Caco-2 (cell line): ENCODE measurements at regions not wholly inside any gene's neighbourhood (a gene's known extent, or its start where the extent isn't known, plus 50 kb on each side); places are given as distances from the start of the nearest gene placed in this dataset.

Experiments used
- BruUV-seq: library from RNA; stranded (reverse); fragments of 400-500 nt; replicated peaks from 2 replicates; lab custom pipeline; 2021; lab: Mats Ljungman, UMichigan
- CTCF ChIA-PET: fragments of 300-600 bp; sonication (Branson Sonifier 250); formaldehyde crosslinking; loops from one replicate; lab custom pipeline; 2022; ENCODE audit warnings: antibody characterized with exemption; lab: Charles Lee
- POLR2A ChIA-PET: fragments of 300-600 bp; sonication (Branson Sonifier 250); formaldehyde crosslinking; loops from one replicate; lab custom pipeline; 2022; ENCODE audit warnings: antibody characterized with exemption; lab: Charles Lee
- DNase-seq, 2 experiments: peaks; one replicate each; pipeline versions ENCODE4 v3.0.0 to v3.0.0-alpha.2; 2020 to 2022
- H3K27me3 ChIP-seq: replicated peaks from 2 replicates; pipeline ENCODE4 v1.6.0; 2011; ENCODE audit warnings: low read length; ENCODE audit not compliant: control insufficient read depth, insufficient read depth
- H3K36me3 ChIP-seq: 2 replicates; pipeline ENCODE4 v1.5.1; 2011; ENCODE audit warnings: low read length; ENCODE audit not compliant: control insufficient read depth, insufficient read depth
- H3K4me1 ChIP-seq: fragments of 250-450 bp; sonication (Bioruptor Pico); 2 replicates; pipeline ENCODE4 v1.5.1; 2020; ENCODE audit warnings: mild to moderate bottlenecking
- H3K4me3 ChIP-seq: 2 replicates; pipeline ENCODE4 v1.5.1; 2011; ENCODE audit warnings: low read depth, mild to moderate bottlenecking, control low read depth, low read length
- H3K9me3 ChIP-seq: fragments of 250-450 bp; sonication (Bioruptor Pico); 2 replicates; pipeline ENCODE4 v1.5.1; 2020; ENCODE audit warnings: mild to moderate bottlenecking, moderate library complexity
- H3K27ac Mint-ChIP-seq: one replicate; pipeline ENCODE4 v1.8.0; 2022; ENCODE audit warnings: mixed read lengths; ENCODE audit not compliant: unreplicated experiment
- H3K27me3 Mint-ChIP-seq: one replicate; pipeline ENCODE4 v1.8.0; 2022; ENCODE audit warnings: mixed read lengths; ENCODE audit not compliant: insufficient read depth, unreplicated experiment
- H3K36me3 Mint-ChIP-seq: one replicate; pipeline ENCODE4 v1.8.0; 2022; ENCODE audit warnings: mild to moderate bottlenecking, mixed read lengths; ENCODE audit not compliant: insufficient read depth, unreplicated experiment
- H3K4me1 Mint-ChIP-seq: one replicate; pipeline ENCODE4 v1.8.0; 2022; ENCODE audit warnings: low read depth, mixed read lengths; ENCODE audit not compliant: unreplicated experiment
- H3K4me3 Mint-ChIP-seq: one replicate; pipeline ENCODE4 v1.8.0; 2022; ENCODE audit warnings: mild to moderate bottlenecking, moderate library complexity, mixed read lengths; ENCODE audit not compliant: unreplicated experiment
- H3K9me3 Mint-ChIP-seq: one replicate; pipeline ENCODE4 v1.8.0; 2022; ENCODE audit warnings: mixed read lengths; ENCODE audit not compliant: unreplicated experiment
- CTCF ChIP-seq, 2 experiments: fragments of 200-600 bp in 1 of 2; IDR thresholded peaks; 1 replicate in 1 of 2; 2 replicates in 1 of 2; pipeline versions ENCODE4 v1.5.1 to v1.8.0; 2011 to 2022; ENCODE audit warnings: antibody characterized with exemption in 1 of 2, control low read depth in 1 of 2, inconsistent platforms in 1 of 2, low read depth in 1 of 2, low read length in 1 of 2, mild to moderate bottlenecking in 1 of 2, moderate library complexity in 1 of 2; ENCODE audit not compliant: insufficient read depth in 1 of 2, severe bottlenecking in 1 of 2, unreplicated experiment in 1 of 2
- intact Hi-C: fragments of 100-400 bp; cut with micrococcal nuclease; formaldehyde crosslinking; loops from one replicate; pipeline ENCODE4 v1.10.0; 2022; ENCODE audit not compliant: unreplicated experiment

DNA sequence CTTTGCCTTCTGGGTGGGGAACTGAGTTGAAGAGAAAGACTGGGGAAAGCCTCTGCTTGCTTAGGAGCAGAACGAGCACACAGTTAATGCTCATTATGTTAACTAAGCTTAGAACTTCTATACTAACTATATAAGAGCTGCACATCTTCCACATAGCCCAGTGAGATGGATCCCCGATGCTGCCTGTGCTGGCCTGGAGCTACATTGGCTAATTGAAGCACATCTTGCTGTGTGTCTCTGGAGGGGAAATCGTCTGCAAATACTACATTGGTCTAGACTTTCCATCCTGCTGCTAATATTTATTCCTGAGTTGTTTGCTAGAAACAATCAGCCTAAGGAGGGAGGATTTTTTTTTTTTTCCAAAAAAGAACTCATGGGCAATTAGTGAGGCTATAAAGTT lies 406.3 kb downstream of the HAPSTR1 start:
- no TSS peak for BruUV-seq
- intact Hi-C loops: no loop called here
- H3K27me3 ChIP-seq: no peaks in the 10 kb centered on the region
- H3K4me3 Mint-ChIP-seq: no peak overlapping the region
- CTCF ChIA-PET: no interaction called here
- DNase-seq: no peak
- no peaks in the 10 kb centered on the region for H3K36me3 Mint-ChIP-seq
- no peaks in the 10 kb centered on the region for H3K4me1 ChIP-seq
- no peaks in the 10 kb centered on the region for H3K9me3 ChIP-seq
- TF ChIP-seq CTCF (IDR thresholded peaks at IDR 0.05; ENCODE audit: insufficient read depth in 1 of 2, low read depth in 1 of 2, low read length in 1 of 2, severe bottlenecking in 1 of 2, unreplicated experiment in 1 of 2): no peak
- H3K4me1 Mint-ChIP-seq: peaks cover 9% of the 10 kb centered on the region
- H3K27ac Mint-ChIP-seq: no peak overlapping the region
- H3K36me3 ChIP-seq: no peaks in the 10 kb centered on the region
- peaks cover 10% of the 10 kb centered on the region for H3K9me3 Mint-ChIP-seq
- no peaks in the 10 kb centered on the region for H3K27me3 Mint-ChIP-seq
- POLR2A ChIA-PET: no interaction called here
- H3K4me3 ChIP-seq: no peak overlapping the region

DNA sequence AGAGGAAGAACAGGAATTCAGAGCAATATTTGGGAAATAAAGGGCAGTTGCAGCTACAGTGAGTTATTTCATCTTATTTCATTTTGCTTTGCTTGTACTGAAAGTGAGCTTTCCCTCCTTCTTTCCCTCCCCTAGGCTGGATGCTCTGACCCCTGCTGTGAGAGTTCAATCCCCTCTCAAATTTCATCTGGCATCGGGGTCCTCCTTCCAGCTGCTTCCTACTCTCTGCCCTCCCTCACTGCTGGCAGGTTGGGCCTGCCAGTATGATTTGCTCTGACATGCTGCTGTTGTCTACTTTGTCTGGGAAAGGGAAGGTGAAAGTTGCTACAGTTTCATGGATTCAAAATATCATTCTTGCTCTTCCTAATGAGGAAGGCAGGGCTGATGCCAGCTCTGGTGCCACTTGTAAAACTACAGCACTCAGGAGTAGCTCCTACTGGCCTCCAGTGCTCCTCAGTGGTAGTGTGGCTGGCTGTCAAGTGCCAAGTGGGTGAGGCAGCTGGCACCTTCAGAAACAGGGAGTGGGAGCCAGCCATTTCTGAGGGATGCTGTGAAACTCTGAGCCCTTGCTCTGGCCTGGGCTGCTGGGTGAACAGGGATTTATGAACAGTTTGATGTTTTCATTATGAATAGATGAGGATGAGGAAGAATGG lies 408.6 kb downstream of the HAPSTR1 start:
- H3K9me3 Mint-ChIP-seq: peaks cover 10% of the 10 kb centered on the region
- H3K4me3 Mint-ChIP-seq: no peak overlapping the region
- H3K36me3 ChIP-seq: no peaks in the 10 kb centered on the region
- no peak overlapping the region for H3K4me3 ChIP-seq
- H3K27ac Mint-ChIP-seq: no peak overlapping the region
- peaks cover 16% of the 10 kb centered on the region for H3K4me1 Mint-ChIP-seq
- no peak for DNase-seq
- CTCF ChIA-PET: no interaction called here
- TF ChIP-seq CTCF (IDR thresholded peaks at IDR 0.05; ENCODE audit: insufficient read depth in 1 of 2, low read depth in 1 of 2, low read length in 1 of 2, severe bottlenecking in 1 of 2, unreplicated experiment in 1 of 2): no peak
- H3K27me3 ChIP-seq: no peaks in the 10 kb centered on the region
- intact Hi-C loops: no loop called here
- H3K4me1 ChIP-seq: no peaks in the 10 kb centered on the region
- no peaks in the 10 kb centered on the region for H3K9me3 ChIP-seq
- no peaks in the 10 kb centered on the region for H3K36me3 Mint-ChIP-seq
- no TSS peak for BruUV-seq
- H3K27me3 Mint-ChIP-seq: no peaks in the 10 kb centered on the region
- POLR2A ChIA-PET: no interaction called here

DNA sequence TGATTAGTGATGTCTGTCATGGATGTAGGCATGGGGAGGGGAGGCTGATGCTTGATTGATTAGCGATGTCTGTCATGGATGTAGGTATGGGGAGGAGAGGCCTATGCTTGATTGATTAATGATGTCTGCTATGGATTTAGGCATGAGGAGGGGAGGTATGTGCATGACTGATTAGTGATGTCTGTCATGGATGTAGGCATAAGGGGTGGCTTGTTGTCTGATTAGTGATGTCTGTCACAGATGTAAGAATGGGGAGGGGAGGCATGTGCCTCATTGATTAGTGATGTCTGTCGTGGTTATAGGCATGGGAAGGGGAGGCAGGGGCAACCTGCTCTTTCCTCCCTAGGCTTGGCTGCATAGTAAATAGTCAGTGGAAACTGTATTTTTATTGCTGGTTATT lies 409.4 kb downstream of the HAPSTR1 start:
- H3K4me1 ChIP-seq: no peaks in the 10 kb centered on the region
- peaks cover 10% of the 10 kb centered on the region for H3K9me3 Mint-ChIP-seq
- no peak overlapping the region for H3K27ac Mint-ChIP-seq
- no peaks in the 10 kb centered on the region for H3K9me3 ChIP-seq
- intact Hi-C loops: no loop called here
- no peak overlapping the region for H3K4me3 ChIP-seq
- POLR2A ChIA-PET: no interaction called here
- no peaks in the 10 kb centered on the region for H3K36me3 Mint-ChIP-seq
- no peaks in the 10 kb centered on the region for H3K27me3 Mint-ChIP-seq
- no peak for TF ChIP-seq CTCF (IDR thresholded peaks at IDR 0.05; ENCODE audit: insufficient read depth in 1 of 2, low read depth in 1 of 2, low read length in 1 of 2, severe bottlenecking in 1 of 2, unreplicated experiment in 1 of 2)
- CTCF ChIA-PET: no interaction called here
- no peaks in the 10 kb centered on the region for H3K36me3 ChIP-seq
- H3K27me3 ChIP-seq: no peaks in the 10 kb centered on the region
- peaks cover 16% of the 10 kb centered on the region for H3K4me1 Mint-ChIP-seq
- DNase-seq: no peak
- BruUV-seq: no TSS peak
- H3K4me3 Mint-ChIP-seq: no peak overlapping the region
